Tibial artery (tissue), 4 donors: ENCODE measurements at regions not wholly inside any gene's neighbourhood (a gene's known extent, or its start where the extent isn't known, plus 50 kb on each side); places are given as distances from the start of the nearest gene placed in this dataset.

ENCODE experiments used
- DNase-seq, 2 donors: peaks; one replicate each; pipeline ENCODE4 v3.0.0-alpha.2; 2019
- H3K27ac ChIP-seq, 2 donors: fragments of 200-600 bp; sonication (generic) in 1 of 2; 1 replicate in 1 of 2; 2 replicates in 1 of 2; pipeline ENCODE4 v1.5.1; 2018 to 2019; ENCODE audit warnings: mild to moderate bottlenecking in 1 of 2
- H3K27me3 ChIP-seq, 2 donors: fragments of 200-600 bp; sonication (generic) in 1 of 2; one replicate each; pipeline versions ENCODE4 v1.5.1 to v1.6.0; 2016 to 2019
- H3K36me3 ChIP-seq, 3 donors: fragments of 200-600 bp; sonication (generic) in 2 of 3; one replicate each; pipeline ENCODE4 v1.5.1; 2016 to 2019; ENCODE audit warnings: mild to moderate bottlenecking in 2 of 3
- H3K4me1 ChIP-seq, 4 donors: fragments of 200-600 bp; sonication (generic) in 2 of 4; 1 replicate in 3 of 4; 2 replicates in 1 of 4; pipeline ENCODE4 v1.5.1; 2016 to 2019
- H3K4me3 ChIP-seq, 2 donors: fragments of 200-600 bp; sonication (generic) in 1 of 2; 1 replicate in 1 of 2; 2 replicates in 1 of 2; pipeline ENCODE4 v1.5.1; 2018 to 2019; ENCODE audit warnings: mild to moderate bottlenecking in 2 of 2
- H3K9me3 ChIP-seq, 3 donors: fragments of 200-600 bp; sonication (generic) in 1 of 3; one replicate each; pipeline ENCODE4 v1.5.1; 2016 to 2019
- intact Hi-C: fragments of 100-400 bp; cut with DNase I; formaldehyde crosslinking; loops from one replicate; pipeline ENCODE4 v1.15.0; 2023; ENCODE audit warnings: low total_unique reads
- TF ChIP-seq, protein P1 (sequence below), 2 experiments: fragments of 200-600 bp in 1 of 2; fragments of 450-650 bp in 1 of 2; IDR thresholded peaks; one replicate each; pipeline ENCODE4 v1.5.1; 2017 to 2019; ENCODE audit warnings: antibody characterized with exemption in 2 of 2, mild to moderate bottlenecking in 1 of 2, moderate library complexity in 1 of 2

GRCh38 chr11:57131080-57131790 lies 50.5 kb upstream of the LRRC55 start:
- H3K36me3 ChIP-seq: no peaks in the 10 kb centered on the region
- intact Hi-C loops: no loop called here

More at GRCh38 chr11:57131080-57131790, 50.5 kb upstream of the LRRC55 start:
- Histone ChIP-seq H3K9me3 (no peaks in the 10 kb centered on the region), H3K4me3 (no peak overlapping the region), H3K27ac (no peak overlapping the region), H3K27me3 (peaks cover 0 to 5% of the 10 kb centered on the region in 2 donors), H3K4me1 (no peaks in the 10 kb centered on the region)
- DNase-seq: no peak
- TF ChIP-seq, protein P1, sequence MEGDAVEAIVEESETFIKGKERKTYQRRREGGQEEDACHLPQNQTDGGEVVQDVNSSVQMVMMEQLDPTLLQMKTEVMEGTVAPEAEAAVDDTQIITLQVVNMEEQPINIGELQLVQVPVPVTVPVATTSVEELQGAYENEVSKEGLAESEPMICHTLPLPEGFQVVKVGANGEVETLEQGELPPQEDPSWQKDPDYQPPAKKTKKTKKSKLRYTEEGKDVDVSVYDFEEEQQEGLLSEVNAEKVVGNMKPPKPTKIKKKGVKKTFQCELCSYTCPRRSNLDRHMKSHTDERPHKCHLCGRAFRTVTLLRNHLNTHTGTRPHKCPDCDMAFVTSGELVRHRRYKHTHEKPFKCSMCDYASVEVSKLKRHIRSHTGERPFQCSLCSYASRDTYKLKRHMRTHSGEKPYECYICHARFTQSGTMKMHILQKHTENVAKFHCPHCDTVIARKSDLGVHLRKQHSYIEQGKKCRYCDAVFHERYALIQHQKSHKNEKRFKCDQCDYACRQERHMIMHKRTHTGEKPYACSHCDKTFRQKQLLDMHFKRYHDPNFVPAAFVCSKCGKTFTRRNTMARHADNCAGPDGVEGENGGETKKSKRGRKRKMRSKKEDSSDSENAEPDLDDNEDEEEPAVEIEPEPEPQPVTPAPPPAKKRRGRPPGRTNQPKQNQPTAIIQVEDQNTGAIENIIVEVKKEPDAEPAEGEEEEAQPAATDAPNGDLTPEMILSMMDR (IDR thresholded peaks at IDR 0.05): peak; percentile 20 to 26
